Spleen (tissue), 7 donors: ENCODE measurements at regions not wholly inside any gene's neighbourhood (a gene's known extent, or its start where the extent isn't known, plus 50 kb on each side); places are given as distances from the start of the nearest gene placed in this dataset.

Experiments used
- CTCF ChIP-seq, 11 experiments: fragments of 200-600 bp in 7 of 11; fragments of 450-650 bp in 4 of 11; sonication (generic) in 4 of 11; IDR thresholded peaks in 8 of 11; conservative IDR thresholded peaks in 3 of 11; 1 replicate in 7 of 11; 2 replicates in 4 of 11; pipeline versions ENCODE4 v1.4.0 to v1.8.0; 2016 to 2021; ENCODE audit warnings: antibody characterized with exemption in 11 of 11, inconsistent platforms in 4 of 11, mild to moderate bottlenecking in 1 of 11
- POLR2A ChIP-seq, 3 donors: fragments of 450-650 bp; IDR thresholded peaks; one replicate each; pipeline ENCODE4 v1.5.1; 2017; ENCODE audit warnings: antibody characterized with exemption in 3 of 3, mild to moderate bottlenecking in 1 of 3
- POLR2AphosphoS5 ChIP-seq, 3 donors: sonication (generic); formaldehyde crosslinking; IDR thresholded peaks; one replicate each; pipeline ENCODE4 v1.5.1; 2017; ENCODE audit warnings: antibody characterized with exemption in 3 of 3
- donor health status: DM: no; HTN: no; CAD: no; lungs with moderate emphysema.
- donor health status: DM: no; HTN: no; CAD: no.
- donor health status: DM: no; HTN: no; CAD: no.

- TF ChIP-seq POLR2A (IDR thresholded peaks at IDR 0.05), result no peak
- no peak for TF ChIP-seq CTCF (IDR thresholded peaks at IDR 0.05 in 8 of 11, conservative IDR thresholded peaks at IDR 0.05 in 3 of 11)
- TF ChIP-seq POLR2AphosphoS5 (IDR thresholded peaks at IDR 0.05), result no peak
Observed at GRCh38 chr4:96992443-96992842, 1150.8 kb downstream of the STPG2 start.
